ENCODE measurements at regions not wholly inside any gene's neighbourhood (a gene's known extent, or its start where the extent isn't known, plus 50 kb on each side); places are given as distances from the start of the nearest gene placed in this dataset.

DNA sequence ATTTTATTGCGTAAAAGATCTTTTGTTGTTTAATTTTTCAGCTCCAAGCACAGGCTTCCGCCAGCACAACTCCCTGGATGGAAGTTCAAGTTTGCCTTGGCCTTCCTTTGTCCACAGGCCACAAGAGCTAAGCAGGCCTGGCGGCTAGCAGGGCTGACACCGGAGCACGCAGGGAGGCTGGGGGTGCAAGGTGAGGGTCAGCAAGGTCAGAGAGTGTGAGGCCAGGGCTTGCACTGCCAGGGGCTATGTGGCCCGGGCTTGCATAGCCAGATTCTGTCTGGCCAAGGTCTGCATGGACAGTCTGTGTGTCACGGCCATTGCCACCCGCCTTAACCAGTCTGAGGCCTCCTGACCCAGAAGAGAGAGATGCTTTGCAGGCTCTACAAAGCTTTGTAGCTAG lies 123.9 kb downstream of the BCOR start:
- TF ChIP-seq MAFK (IDR thresholded peaks at IDR 0.05; ENCODE audit: low read depth, low read length) = no peak
- TF ChIP-seq CHD1 (IDR thresholded peaks at IDR 0.05; ENCODE audit: low read depth, low read length) = no peak
- TF ChIP-seq MAZ (IDR thresholded peaks at IDR 0.05; ENCODE audit: borderline replicate concordance, low read depth, low read length) = no peak
- TF ChIP-seq RCOR1 (IDR thresholded peaks at IDR 0.05; ENCODE audit: insufficient replicate concordance, low read length) = no peak
- TF ChIP-seq SMC3 (IDR thresholded peaks at IDR 0.05; ENCODE audit: low read depth, low read length) = no peak
- no peak for TF ChIP-seq RAD21 (IDR thresholded peaks at IDR 0.05; ENCODE audit: low read length)
- no peak for TF ChIP-seq POLR2A (IDR thresholded peaks at IDR 0.05; ENCODE audit: low read depth, low read length)
- no peak for TF ChIP-seq FOS (IDR thresholded peaks at IDR 0.05; ENCODE audit: low read depth, low read length)
- TF ChIP-seq, protein P1, sequence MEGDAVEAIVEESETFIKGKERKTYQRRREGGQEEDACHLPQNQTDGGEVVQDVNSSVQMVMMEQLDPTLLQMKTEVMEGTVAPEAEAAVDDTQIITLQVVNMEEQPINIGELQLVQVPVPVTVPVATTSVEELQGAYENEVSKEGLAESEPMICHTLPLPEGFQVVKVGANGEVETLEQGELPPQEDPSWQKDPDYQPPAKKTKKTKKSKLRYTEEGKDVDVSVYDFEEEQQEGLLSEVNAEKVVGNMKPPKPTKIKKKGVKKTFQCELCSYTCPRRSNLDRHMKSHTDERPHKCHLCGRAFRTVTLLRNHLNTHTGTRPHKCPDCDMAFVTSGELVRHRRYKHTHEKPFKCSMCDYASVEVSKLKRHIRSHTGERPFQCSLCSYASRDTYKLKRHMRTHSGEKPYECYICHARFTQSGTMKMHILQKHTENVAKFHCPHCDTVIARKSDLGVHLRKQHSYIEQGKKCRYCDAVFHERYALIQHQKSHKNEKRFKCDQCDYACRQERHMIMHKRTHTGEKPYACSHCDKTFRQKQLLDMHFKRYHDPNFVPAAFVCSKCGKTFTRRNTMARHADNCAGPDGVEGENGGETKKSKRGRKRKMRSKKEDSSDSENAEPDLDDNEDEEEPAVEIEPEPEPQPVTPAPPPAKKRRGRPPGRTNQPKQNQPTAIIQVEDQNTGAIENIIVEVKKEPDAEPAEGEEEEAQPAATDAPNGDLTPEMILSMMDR (conservative IDR thresholded peaks at IDR 0.05; ENCODE audit: low read depth, low read length) = no peak
- TF ChIP-seq, protein P2, sequence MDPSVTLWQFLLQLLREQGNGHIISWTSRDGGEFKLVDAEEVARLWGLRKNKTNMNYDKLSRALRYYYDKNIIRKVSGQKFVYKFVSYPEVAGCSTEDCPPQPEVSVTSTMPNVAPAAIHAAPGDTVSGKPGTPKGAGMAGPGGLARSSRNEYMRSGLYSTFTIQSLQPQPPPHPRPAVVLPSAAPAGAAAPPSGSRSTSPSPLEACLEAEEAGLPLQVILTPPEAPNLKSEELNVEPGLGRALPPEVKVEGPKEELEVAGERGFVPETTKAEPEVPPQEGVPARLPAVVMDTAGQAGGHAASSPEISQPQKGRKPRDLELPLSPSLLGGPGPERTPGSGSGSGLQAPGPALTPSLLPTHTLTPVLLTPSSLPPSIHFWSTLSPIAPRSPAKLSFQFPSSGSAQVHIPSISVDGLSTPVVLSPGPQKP (IDR thresholded peaks at IDR 0.05; ENCODE audit: borderline replicate concordance, low read depth, low read length) = no peak
- TF ChIP-seq NFE2L2 (IDR thresholded peaks at IDR 0.05; ENCODE audit: low read depth, low read length) = no peak
- TF ChIP-seq RFX5 (IDR thresholded peaks at IDR 0.05; ENCODE audit: low read depth, low read length) = no peak
- TF ChIP-seq, protein P3, sequence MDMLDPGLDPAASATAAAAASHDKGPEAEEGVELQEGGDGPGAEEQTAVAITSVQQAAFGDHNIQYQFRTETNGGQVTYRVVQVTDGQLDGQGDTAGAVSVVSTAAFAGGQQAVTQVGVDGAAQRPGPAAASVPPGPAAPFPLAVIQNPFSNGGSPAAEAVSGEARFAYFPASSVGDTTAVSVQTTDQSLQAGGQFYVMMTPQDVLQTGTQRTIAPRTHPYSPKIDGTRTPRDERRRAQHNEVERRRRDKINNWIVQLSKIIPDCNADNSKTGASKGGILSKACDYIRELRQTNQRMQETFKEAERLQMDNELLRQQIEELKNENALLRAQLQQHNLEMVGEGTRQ (IDR thresholded peaks at IDR 0.05; ENCODE audit: low read depth, low read length) = no peak
- no peak for TF ChIP-seq BHLHE40 (IDR thresholded peaks at IDR 0.05; ENCODE audit: low read depth, low read length)
- TF ChIP-seq MXI1 (IDR thresholded peaks at IDR 0.05; ENCODE audit: borderline replicate concordance, low read depth, low read length) = no peak
- TF ChIP-seq CEBPB (IDR thresholded peaks at IDR 0.05; ENCODE audit: low read depth, low read length) = no peak
- CTCF ChIA-PET = no interaction called here
- Histone ChIP-seq H2BK5ac (ENCODE audit: low read depth, low read length, poor library complexity, severe bottlenecking) (no peak overlapping the region), H4K20me1 (ENCODE audit: insufficient read depth, low read length) (no peaks in the 10 kb centered on the region), H3K4me3 (ENCODE audit: insufficient read depth, low read depth, low read length) (no peak overlapping the region), H2BK15ac (ENCODE audit: low read depth, low read length) (no peak overlapping the region), H3K9me3 (ENCODE audit: control insufficient read depth, insufficient read depth, low read length) (no peaks in the 10 kb centered on the region; the same call in 1 of the 2 replicates), H2BK20ac (ENCODE audit: low read depth, low read length) (no peak overlapping the region), H3K9ac (ENCODE audit: low read depth, low read length) (no peak overlapping the region), H3K36me3 (ENCODE audit: control insufficient read depth, insufficient read depth, low read length) (no peaks in the 10 kb centered on the region), H3K4ac (ENCODE audit: low read depth, low read length) (no peak overlapping the region), H4K8ac (ENCODE audit: low read depth in 2 of 2, low read length in 2 of 2) (no peak overlapping the region), H3K23ac (ENCODE audit: low read depth, low read length) (no peak overlapping the region), H4K91ac (ENCODE audit: insufficient read depth, low read depth, low read length) (no peak overlapping the region), H3K14ac (replicated peaks; ENCODE audit: low read depth, low read length) (no peak overlapping the region), H2AK5ac (ENCODE audit: low read depth, low read length) (no peak overlapping the region), H2AFZ (replicated peaks; ENCODE audit: low read length, poor library complexity) (no peak overlapping the region), H3K4me2 (ENCODE audit: low read depth, low read length) (no peak overlapping the region), H3K79me1 (ENCODE audit: low read depth in 1 of 2, low read length in 2 of 2) (no peaks in the 10 kb centered on the region), H3K56ac (ENCODE audit: extremely low read depth, insufficient read depth, low read length) (no peak overlapping the region), H3K4me1 (ENCODE audit: control insufficient read depth, insufficient read depth, low read length) (0 out of 2 replicates have a peak, but pooled peaks cover 1% of the 10 kb centered on the region), H3K27me3 (ENCODE audit: control insufficient read depth, insufficient read depth, low read length) (peaks cover 11% of the 10 kb centered on the region), H2AK9ac (replicated peaks; ENCODE audit: low read depth, low read length, poor library complexity) (no peak overlapping the region), H3K27ac (ENCODE audit: insufficient read depth, low read length) (no peak overlapping the region), H2BK120ac (ENCODE audit: low read depth, low read length) (no peak overlapping the region), H3K9me1 (ENCODE audit: insufficient read depth, low read length) (no peaks in the 10 kb centered on the region), H4K5ac (ENCODE audit: low read depth, low read length) (no peak overlapping the region), H3K18ac (ENCODE audit: low read depth, low read length) (no peak overlapping the region)
- 94% methylated on average over 3 of the region's 8 CpGs; no CpG with 5 or more reads in 1 of the 2 experiments for WGBS, 2 experiments (ENCODE audit: extremely low coverage in 2 of 2, insufficient read length in 1 of 2)
- BruUV-seq (replicated peaks) = no TSS peak
- DNase-seq (no peak), ATAC-seq (ENCODE audit: low read depth) (no peak)
- in situ Hi-C loops (cut with MboI; ENCODE audit: low sequenced_read_pairs) (no loop called here), dilution Hi-C loops (cut with HindIII; ENCODE audit: low sequenced_read_pairs, unreplicated experiment) (no loop called here), intact Hi-C loops (cut with micrococcal nuclease) (no loop called here)
- POLR2A ChIA-PET (ENCODE audit: unreplicated experiment) = no interaction called here

Measured in IMR-90 (cell line).